Right hindlimb (tissue), 1 donor: ENCODE measurements at regions not wholly inside any gene's neighbourhood (a gene's known extent, or its start where the extent isn't known, plus 50 kb on each side); places are given as distances from the start of the nearest gene placed in this dataset.
"Not testable (repeated sequence)": the region's sequence is repeated elsewhere in the genome, so short reads cannot be mapped to it uniquely, and the experiment has no call there.

Experiments
- DNase-seq: peaks from one replicate; pipeline ENCODE4 v3.0.0-alpha.2; 2018

GRCh38 chr3:153319705-153320554 is 157.9 kb downstream of the RAP2B start:
- DNase-seq = no peak

DNA sequence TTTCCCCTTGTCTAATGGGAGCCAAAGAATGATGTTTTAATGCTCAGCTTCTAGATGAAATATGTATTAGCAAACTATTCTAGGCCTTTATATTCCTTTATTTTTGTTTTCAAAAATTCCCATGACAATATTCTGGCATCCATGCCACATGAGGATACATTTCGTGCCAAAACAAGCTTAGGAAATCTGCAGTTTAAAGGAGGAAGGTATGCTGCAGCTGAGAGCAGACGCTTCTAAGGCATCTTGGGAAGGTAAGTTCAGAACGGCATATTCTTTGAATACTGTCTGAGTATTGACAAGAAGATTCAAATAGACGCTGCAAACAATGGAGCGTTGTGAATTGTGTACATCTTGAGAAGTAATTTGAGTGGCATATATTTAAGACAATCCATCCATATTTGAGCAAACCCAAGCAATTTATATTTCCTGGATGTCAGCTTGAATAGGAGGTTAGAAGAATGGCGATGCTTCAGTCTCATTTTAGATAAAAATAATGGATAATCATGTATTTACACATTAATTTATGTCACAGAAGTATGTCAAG is 158.6 kb downstream of the RAP2B start:
- DNase-seq = no peak

DNA sequence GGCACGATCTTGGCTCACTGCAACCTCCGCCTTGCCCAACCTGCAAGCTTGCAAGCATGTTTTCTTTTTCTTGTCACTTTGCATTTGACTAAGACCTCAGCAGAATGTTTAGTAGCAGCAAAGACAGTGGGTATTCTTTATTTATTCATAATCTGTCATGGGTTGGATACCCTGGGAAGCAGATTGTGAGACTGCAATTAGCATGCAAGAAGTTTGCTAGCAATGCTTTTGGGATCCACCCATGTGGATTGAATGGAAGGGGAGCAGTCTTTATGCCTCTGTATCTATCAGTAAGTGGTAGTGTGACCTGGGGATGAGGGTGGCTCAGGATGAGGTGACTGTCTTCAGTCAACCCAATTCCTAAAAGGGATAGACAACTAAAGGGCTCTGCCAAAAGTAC is 166.7 kb downstream of the RAP2B start:
- no peak for DNase-seq

- DNase-seq = no peak
These were observed 168.9 kb downstream of the RAP2B start for GRCh38 chr3:153330901-153331300.

DNA sequence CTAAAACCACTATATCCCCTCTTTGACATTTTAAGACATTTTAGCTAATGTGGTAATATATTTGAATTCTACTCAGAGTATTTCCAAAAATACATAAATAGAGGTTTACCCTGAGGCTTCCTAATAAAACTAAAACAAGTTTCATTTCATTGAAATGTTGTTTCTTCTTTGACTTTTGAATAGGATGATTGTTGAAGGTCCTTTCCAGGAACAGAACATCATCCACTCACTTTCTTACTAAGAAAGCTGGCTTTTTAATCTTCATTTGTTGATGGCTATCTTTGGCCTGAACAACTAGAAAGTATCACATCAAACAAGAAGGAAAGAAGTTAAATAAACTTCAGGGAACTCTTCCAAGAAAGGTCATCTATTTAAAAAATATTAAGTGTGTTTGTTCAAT is 169.7 kb downstream of the RAP2B start:
- DNase-seq = no peak

GRCh38 chr3:153334558-153334957 is 172.5 kb downstream of the RAP2B start:
- DNase-seq = no peak

DNA sequence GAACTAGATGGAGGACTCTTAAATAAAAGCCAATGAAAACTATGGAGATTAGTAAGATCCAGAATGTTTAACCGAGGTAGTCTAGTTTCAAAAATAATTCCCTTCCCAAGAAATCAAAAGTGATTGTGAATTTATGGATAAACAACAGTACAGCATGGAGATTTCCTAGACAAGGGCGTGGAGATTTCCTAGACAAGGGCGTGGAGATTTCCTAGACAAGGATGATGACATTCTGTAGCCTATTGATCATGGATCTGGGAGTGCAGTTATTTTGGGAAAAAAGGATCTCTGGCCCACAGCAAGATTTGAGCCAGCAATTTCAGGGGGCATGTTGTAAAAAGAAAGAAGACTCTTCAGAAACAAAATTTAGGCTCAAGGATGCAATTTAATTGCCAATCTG is 175.3 kb downstream of the RAP2B start:
- no peak for DNase-seq

GRCh38 chr3:153338487-153338886 is 176.5 kb downstream of the RAP2B start:
- no peak for DNase-seq

GRCh38 chr3:153339065-153339464 is 177.0 kb downstream of the RAP2B start:
- no peak for DNase-seq

GRCh38 chr3:153343988-153344782 is 182.2 kb downstream of the RAP2B start:
- no peak for DNase-seq

DNA sequence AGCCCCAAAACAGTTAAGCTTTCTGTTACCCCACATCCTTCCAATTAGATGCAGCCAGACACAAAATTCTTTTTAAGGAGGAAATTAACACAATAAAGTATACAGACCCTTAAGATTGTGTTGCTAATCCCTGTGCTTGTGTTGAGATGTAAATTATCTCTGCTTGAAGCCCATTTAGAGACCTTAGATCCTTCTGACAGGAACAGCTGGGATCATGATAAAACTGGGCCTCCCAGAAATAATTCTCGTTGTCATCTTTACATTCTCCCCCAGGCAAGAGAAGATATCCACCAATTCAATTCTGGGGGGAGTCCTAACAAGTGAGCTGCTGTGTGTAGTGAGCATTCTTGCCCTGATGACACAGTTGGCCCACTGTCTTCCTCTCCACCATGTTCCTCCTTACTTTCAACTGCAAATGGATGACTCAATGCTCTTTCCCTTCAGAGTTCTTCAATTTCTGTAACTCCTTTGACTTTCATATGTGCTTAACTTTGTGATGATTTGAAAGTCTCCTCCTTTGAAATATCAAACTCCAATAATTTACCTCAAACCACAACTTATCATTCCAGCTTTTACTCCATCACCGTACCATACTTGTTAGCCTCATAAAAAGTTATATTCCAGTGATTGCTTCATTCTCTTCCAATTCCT is 186.6 kb downstream of the RAP2B start:
- DNase-seq = no peak

- DNase-seq = no peak
These were observed 187.1 kb downstream of the RAP2B start for GRCh38 chr3:153349108-153349499.

GRCh38 chr3:153350420-153350819 is 188.4 kb downstream of the RAP2B start:
- no peak for DNase-seq

DNA sequence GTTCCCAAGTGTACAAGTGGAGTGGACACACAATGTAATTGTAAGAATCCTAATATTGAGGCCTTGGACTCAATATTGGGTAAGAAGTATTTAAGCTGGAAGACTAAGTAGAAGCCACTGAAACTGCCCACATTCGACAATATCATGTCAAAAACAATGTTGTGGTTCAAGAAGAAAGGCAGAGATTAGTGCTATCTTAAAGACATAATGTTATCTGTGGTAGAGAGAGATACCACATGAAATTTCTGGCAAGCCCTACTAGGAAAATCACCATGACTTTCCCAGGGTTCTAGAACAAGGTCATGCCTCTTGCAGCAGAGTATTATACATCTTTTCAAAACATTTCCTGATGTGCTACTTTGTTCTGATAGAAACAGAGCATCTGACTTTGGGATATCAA is 192.6 kb downstream of the RAP2B start:
- no peak for DNase-seq

DNA sequence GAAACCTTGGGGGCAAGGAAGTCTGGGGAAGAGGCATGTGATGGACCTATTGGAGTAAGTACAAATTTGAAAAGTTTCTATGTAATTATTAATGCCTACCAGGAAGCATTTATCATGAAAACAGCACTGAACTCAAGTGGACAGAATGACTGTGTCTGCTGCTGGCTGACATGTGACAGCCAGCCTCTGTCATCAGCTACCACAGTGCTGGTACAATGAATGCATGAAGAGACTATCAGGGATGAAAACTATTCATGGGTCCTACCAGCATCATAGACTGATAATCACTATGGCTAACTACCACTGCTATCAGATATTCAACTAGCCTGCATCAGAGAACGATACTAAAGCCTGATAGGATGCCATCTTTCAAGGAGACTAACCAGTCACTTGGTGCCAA is 193.5 kb downstream of the RAP2B start:
- DNase-seq = no peak

- DNase-seq = no peak
These were observed 194.9 kb downstream of the RAP2B start for GRCh38 chr3:153356908-153357307.

DNA sequence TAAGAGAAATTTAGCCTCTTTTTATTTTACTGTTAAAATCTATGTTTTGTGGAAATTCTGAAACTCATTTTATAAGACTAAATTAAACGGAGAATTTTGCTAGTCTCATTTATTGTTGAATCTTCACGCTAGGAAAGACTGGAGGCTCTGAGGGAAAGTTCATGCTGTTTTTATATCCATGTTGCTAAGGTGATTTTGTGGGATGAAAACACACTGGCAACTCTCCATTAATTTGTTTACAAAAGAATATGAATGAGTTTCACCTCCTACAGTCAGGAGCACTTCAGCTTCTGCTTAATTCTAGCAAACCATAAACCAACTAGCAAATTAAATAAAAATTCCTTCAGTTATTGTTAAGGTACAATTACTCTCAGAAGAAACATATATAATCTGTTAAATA is 195.4 kb downstream of the RAP2B start:
- no peak for DNase-seq

GRCh38 chr3:153369561-153370374 is 207.7 kb downstream of the RAP2B start:
- no peak for DNase-seq

DNA sequence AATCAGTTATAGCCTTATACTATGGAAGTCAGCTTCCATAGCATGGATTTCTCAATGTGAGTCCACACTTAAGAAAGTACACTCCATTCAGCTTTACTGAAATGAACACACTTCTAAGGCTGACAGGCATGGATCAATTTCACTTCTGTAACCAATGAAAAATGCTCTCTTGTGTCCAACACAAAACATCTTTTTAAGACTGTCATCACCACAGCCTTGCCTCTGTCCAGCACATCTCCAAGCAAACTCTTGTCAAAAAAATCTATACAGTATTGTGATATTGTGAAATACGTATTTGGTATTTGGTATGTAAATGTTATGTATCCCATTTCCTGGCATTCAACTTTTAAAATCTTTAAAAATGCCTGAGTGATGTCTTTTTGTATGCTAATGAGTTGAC is 208.7 kb downstream of the RAP2B start:
- no peak for DNase-seq

GRCh38 chr3:153372326-153372725 is 210.3 kb downstream of the RAP2B start:
- DNase-seq = no peak

GRCh38 chr3:153373606-153374005 is 211.6 kb downstream of the RAP2B start:
- no peak for DNase-seq

GRCh38 chr3:153378366-153378765 is 216.3 kb downstream of the RAP2B start:
- not testable (repeated sequence) for DNase-seq

DNA sequence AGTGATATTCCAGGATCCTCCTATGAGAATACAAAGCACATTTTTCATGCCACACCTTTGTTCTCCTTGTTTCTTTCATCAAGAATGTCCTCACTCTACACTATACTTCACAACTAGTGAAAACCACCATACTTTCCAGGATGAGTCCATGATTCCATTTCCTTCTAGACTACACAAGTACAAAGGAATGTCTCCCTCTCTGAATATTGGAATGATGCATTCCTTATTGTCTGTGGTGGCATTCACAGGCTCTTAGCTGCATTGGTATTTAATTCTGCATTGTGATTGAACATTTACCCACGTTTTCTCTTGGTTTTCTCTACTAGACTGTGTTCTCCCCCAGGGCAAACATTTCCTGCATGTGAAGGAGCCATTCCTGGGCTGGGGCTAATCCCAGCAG is 217.5 kb downstream of the RAP2B start:
- DNase-seq = no peak
